ELR (cell line): ENCODE measurements at regions not wholly inside any gene's neighbourhood (a gene's known extent, or its start where the extent isn't known, plus 50 kb on each side); places are given as distances from the start of the nearest gene placed in this dataset.

Source experiments
- DNase-seq: peaks from one replicate; pipeline ENCODE4 v3.0.0-alpha.2; 2015; ENCODE audit warnings: low read depth

DNA sequence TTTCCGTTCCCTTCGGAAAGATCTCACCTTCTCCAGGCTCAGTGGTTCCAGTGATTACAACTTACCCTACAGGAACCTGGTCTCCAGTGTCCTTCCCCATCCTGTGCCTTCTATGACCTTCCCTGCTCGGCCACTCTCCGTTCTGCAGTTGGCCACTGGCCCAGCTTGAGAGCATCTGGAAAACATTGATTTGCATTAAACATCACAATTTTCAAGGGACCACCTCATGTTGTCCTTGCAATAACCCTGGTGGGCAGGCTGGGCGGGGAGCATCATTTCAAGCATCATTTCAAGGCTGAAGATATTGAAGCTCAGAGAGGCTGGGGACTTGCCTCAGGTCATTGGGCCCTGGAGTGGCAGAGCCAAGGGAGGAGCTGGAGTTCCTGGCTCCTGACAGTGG, 177.4 kb downstream of the SEC61B start:
- DNase-seq, result no peak

- no peak for DNase-seq
These were observed 178.2 kb downstream of the SEC61B start for GRCh38 chr9:99400184-99400731.

DNA sequence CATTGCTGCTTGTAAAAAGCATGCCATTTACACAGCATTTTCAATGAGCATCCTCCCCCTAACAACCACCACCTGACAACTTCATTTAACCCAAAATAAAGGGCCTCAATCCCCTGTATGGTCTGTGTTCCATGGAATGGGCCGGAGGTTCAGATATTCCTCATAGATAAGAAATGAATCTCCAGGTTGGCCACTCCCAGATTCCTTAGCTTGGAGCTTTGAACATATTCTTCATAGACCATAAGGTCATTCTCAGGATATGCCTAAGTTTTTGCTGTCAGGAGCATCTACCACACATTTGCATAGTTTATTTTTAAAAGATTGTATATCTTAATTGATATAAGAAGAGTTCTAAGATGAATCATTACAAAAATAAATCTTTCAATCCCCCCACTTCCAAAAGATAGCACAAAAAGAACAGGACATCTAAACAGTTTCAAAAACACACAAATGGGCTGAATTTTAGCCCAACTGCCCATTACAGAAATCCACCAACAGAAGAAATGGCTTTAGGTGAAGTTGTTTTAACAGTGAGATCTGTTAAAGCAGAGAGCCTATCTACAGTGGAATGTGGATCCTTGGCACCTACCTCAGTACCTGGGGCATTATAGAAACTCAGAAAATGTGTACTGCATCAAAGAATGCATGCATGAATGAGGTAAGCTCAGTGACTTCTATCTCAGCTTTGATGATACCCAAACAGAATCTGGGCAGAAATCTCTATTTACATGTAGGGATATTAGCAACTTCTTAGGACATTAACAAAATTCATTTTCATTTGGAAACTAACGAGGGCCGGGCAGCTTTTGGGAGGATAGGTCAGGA, 179.8 kb downstream of the SEC61B start:
- peak; percentile 44 for DNase-seq

- DNase-seq, result no peak
These were observed 181.3 kb downstream of the SEC61B start for GRCh38 chr9:99403371-99403770.

GRCh38 chr9:99405359-99405758, 183.3 kb downstream of the SEC61B start:
- no peak for DNase-seq

DNA sequence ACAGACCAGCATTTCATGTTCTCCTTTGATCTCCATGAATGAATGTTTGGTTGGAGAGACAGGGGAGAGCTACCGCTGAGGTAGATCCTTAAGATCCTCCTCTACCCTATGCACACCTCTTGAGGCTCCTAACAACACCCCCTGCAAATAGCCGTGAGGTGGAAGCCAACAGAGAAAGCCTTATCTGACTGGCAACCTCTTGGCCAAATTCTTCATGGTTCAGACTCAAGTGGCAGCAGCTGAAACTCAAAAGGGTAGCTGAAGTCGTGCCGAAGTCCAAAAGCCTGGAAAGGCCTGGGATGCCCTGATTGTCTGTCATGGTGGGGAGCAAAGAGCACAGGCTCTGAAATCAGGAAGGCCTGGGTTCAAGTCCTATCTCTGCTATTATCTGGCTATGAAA, 184.9 kb downstream of the SEC61B start:
- no peak for DNase-seq

GRCh38 chr9:99411068-99411467, 189.0 kb downstream of the SEC61B start:
- DNase-seq, result peak; percentile 61

- DNase-seq, result no peak
These were observed 189.5 kb downstream of the SEC61B start for GRCh38 chr9:99411479-99412115.

GRCh38 chr9:99412606-99413005, 190.5 kb downstream of the SEC61B start:
- no peak for DNase-seq

- DNase-seq, result no peak
These were observed 192.2 kb downstream of the SEC61B start for GRCh38 chr9:99414321-99414720.

DNA sequence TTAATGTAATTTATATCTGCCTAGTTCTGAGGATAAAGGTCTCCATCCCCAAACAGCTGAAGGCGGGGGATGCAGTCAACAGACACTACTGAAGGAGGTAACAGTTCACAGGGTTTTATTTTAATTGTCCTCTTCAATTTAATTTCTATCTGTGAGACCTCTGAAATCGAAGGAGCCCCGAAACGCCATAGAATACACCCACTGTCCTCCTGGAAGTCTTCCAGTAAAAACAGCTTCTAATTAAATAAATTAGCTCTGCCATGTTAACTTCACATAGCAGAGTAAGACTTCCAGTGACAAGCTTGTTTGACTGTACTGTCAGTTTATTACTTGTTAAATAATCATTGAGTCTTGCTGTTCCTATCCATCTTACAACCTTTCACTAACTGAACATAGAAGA, 193.5 kb downstream of the SEC61B start:
- no peak for DNase-seq

GRCh38 chr9:99416007-99416406, 193.9 kb downstream of the SEC61B start:
- DNase-seq, result peak; percentile 62

DNA sequence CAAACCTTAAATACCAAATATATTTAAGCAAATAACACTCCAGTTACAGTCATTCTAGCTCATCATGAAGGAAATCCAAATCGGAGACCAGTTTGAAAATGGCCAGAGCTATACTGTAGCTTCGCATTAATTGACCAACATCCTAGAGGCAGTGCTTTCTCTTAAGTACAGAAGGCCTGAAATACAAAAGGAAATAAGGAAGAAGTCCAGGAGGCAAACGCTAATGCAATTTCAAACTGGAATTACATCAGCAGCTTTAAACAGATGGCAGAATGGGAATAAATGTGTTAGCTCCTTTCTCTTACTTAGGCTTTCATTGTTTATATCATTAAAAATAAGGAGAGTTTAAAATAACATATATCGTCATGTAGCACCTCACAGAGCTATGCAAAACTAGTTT, 197.0 kb downstream of the SEC61B start:
- no peak for DNase-seq

GRCh38 chr9:99421369-99421768, 199.3 kb downstream of the SEC61B start:
- no peak for DNase-seq

DNA sequence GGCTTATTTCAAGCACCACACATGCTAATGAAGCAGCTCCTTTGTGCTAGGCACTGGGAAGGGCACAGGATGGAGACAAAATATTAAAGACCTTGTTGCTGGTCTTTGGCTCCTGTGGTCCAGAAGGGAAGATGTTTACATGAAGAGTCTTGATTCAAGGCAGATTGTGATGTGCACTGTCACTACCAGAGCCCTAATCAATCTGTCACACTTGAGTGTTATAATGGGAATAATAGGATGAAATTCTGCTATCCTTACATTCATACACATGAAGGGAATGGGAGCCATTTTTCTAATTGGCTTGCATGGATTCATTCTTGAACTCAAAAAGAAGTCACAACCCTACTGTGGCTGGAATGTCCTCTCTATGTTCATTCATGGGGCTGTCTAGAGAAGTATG, 203.0 kb downstream of the SEC61B start:
- DNase-seq, result no peak

DNA sequence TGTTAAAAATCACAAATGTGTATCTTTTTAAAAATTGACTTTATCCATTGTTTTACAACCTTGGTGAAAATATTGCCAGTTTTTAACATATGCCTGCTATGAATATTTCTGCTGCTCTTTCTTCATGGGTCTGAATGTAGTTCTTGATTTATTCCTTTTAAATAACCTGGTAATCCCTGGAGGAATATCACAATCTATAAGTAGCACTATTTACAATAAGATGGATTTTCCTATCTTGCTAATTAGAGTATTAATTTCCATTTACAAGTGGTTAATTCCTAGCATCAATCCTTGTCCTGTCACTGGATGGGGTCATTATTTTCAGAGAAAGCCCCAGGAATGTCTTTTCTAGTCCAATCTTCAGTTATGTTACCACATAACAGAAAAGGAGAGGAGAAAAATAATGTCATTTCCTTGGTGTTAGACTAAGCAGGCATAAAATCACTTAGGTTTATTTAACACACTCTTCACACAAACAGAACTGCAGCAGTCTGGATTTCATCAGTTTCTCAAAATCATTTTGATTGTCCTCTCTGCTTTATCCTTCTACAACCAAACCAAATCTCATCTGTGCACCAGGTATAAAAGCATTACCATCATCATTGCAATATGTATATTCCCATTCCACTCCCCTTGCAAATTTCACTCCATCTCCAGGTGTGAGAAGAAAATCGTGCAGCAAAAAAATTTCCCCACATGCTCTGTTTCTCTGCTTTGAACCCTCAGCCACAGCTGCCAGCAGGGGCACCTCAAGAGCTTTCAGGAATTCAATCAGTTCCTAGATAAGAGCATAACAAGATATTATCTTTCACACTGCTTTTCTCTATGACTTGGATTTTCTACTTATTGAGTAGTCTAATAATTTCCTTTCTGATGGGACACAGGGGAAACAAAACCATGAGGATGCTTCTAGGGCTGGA, 204.1 kb downstream of the SEC61B start:
- no peak for DNase-seq

DNA sequence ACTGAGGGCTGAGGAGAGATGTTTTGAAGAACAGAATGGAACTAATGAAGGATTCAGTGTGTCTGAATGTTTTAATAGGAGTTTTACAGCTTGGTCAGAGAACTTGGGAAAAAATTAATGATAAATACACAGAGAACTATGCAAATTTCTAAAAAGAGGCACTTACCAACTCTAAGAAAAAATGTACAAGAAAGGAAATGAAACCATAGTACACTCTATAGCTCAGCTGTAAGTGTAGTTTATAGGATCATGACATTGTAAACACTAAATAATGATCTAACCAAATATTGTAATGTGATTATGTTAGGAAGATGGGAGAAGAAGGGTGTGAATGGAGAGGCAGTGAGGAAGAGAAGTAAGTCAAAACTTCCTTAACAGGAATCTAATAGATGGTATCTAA, 205.2 kb downstream of the SEC61B start:
- no peak for DNase-seq

- DNase-seq, result peak; percentile 96
These were observed 208.2 kb downstream of the SEC61B start for GRCh38 chr9:99430301-99430700.

- DNase-seq, result peak; percentile 82
These were observed 209.0 kb downstream of the SEC61B start for GRCh38 chr9:99431103-99431502.

DNA sequence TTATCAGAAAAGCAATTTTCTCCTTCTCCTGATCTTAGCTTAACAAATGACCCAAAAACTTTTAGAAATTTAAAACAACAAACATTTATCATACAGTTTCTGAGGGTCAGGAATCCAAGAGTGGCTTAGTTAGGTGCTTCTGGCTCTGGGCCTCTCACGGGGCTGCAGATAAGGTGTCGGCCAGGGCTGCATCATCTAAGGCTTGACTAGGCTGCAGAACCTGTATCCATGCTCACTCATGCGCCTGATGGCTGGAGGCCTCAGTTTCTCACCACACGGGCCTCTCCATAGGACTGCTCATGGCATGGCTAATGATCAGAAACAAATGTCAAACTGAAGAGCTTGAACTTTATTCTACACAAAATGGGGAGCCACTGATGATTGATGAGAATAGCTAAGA, 210.0 kb downstream of the SEC61B start:
- no peak for DNase-seq

- no peak for DNase-seq
These were observed 211.0 kb downstream of the SEC61B start for GRCh38 chr9:99433095-99433494.

GRCh38 chr9:99433555-99433954, 211.5 kb downstream of the SEC61B start:
- peak; percentile 96 for DNase-seq
